B cell (primary cell): ENCODE measurements at regions not wholly inside any gene's neighbourhood (a gene's known extent, or its start where the extent isn't known, plus 50 kb on each side); places are given as distances from the start of the nearest gene placed in this dataset.

Experiments used
- ATAC-seq: fragments of 200-7000 bp; cut with Tn5 transposase; one replicate; pipeline ENCODE4 v1.10.0; 2021; ENCODE audit warnings: low read depth, mild to moderate bottlenecking, moderate number of reproducible peaks, moderate library complexity
- CTCF ChIA-PET: fragments of 350-600 bp; sonication (Branson Sonifier 250); formaldehyde crosslinking; loops from one replicate; lab custom pipeline; 2021; ENCODE audit warnings: antibody characterized with exemption, inconsistent platforms; lab: Charles Lee
- POLR2A ChIA-PET: fragments of 350-600 bp; sonication (Branson Sonifier 250); formaldehyde crosslinking; loops from one replicate; lab custom pipeline; 2021; ENCODE audit warnings: antibody characterized with exemption; lab: Charles Lee
- DNase-seq: peaks from one replicate; pipeline ENCODE4 v3.0.0; 2013
- H2AFZ ChIP-seq: 2 replicates; pipeline ENCODE4 v1.6.1; 2012; ENCODE audit warnings: mild to moderate bottlenecking, low read depth, low read length; ENCODE audit not compliant: insufficient read depth, poor library complexity, severe bottlenecking
- H3K27ac ChIP-seq, 2 donors: 1 replicate in 1 of 2; 2 replicates in 1 of 2; pipeline ENCODE4 v1.5.1; 2012 to 2013; ENCODE audit warnings: low read length in 2 of 2, mild to moderate bottlenecking in 2 of 2, moderate library complexity in 1 of 2
- H3K27me3 ChIP-seq, 4 experiments: fragments of 200-600 bp in 1 of 4; sonication (generic) in 1 of 4; replicated peaks in 1 of 4; 1 replicate in 2 of 4; 2 replicates in 2 of 4; pipeline versions ENCODE4 v1.6.1 to v1.7.0; 2013 to 2016; ENCODE audit warnings: low read length in 3 of 4, mild to moderate bottlenecking in 2 of 4, mixed read lengths in 1 of 4, moderate library complexity in 1 of 4; ENCODE audit not compliant: insufficient read depth in 4 of 4, control insufficient read depth in 3 of 4; ENCODE audit errors: control extremely low read depth in 1 of 4
- H3K36me3 ChIP-seq, 2 experiments: replicated peaks in 1 of 2; 1 replicate in 1 of 2; 2 replicates in 1 of 2; pipeline versions ENCODE4 v1.6.1 to v1.7.1; 2013; ENCODE audit warnings: low read length in 1 of 2; ENCODE audit not compliant: insufficient read depth in 2 of 2, control insufficient read depth in 1 of 2; ENCODE audit errors: control extremely low read depth in 1 of 2, extremely low read depth in 1 of 2
- H3K4me1 ChIP-seq, 2 donors: fragments of 200-600 bp in 1 of 2; sonication (generic) in 1 of 2; 1 replicate in 1 of 2; 2 replicates in 1 of 2; pipeline versions ENCODE4 v1.5.1 to v1.6.1; 2013 to 2017; ENCODE audit warnings: low read length in 2 of 2; ENCODE audit not compliant: control insufficient read depth in 2 of 2, insufficient read depth in 2 of 2
- H3K4me2 ChIP-seq: replicated peaks from 2 replicates; pipeline ENCODE3; 2012; ENCODE audit warnings: mild to moderate bottlenecking, low read depth, low read length; ENCODE audit not compliant: poor library complexity, severe bottlenecking
- H3K4me3 ChIP-seq, 5 experiments: fragments of 200-600 bp in 1 of 5; sonication (generic) in 1 of 5; 1 replicate in 3 of 5; 2 replicates in 2 of 5; pipeline versions ENCODE4 v1.5.1 to v1.7.0; 2011 to 2016; ENCODE audit warnings: low read length in 4 of 5, mild to moderate bottlenecking in 4 of 5, low read depth in 2 of 5, control low read depth in 1 of 5, moderate library complexity in 1 of 5; ENCODE audit not compliant: insufficient read depth in 1 of 5; ENCODE audit errors: control extremely low read depth in 1 of 5, extremely low read depth in 1 of 5
- H3K79me2 ChIP-seq: fragments of 200-600 bp; sonication (generic); one replicate; pipeline ENCODE4 v1.6.0; 2016; ENCODE audit warnings: low read length; ENCODE audit not compliant: control insufficient read depth, insufficient read depth
- H3K9ac ChIP-seq: fragments of 200-600 bp; sonication (generic); 2 replicates; pipeline ENCODE4 v1.6.1; 2017; ENCODE audit warnings: mild to moderate bottlenecking, low read length, moderate library complexity
- H3K9me3 ChIP-seq, 3 donors: one replicate each; pipeline versions ENCODE4 v1.6.1 to v1.7.1; 2013; ENCODE audit warnings: low read length in 2 of 3; ENCODE audit not compliant: control insufficient read depth in 2 of 3, insufficient read depth in 1 of 3; ENCODE audit errors: control extremely low read depth in 1 of 3
- H4K20me1 ChIP-seq: 2 replicates; pipeline ENCODE4 v1.6.0; 2012; ENCODE audit warnings: mild to moderate bottlenecking, low read length; ENCODE audit not compliant: insufficient read depth, control insufficient read depth, poor library complexity, severe bottlenecking
- H3K27ac Mint-ChIP-seq: one replicate; pipeline ENCODE4 v1.8.0; 2021; ENCODE audit warnings: mixed read lengths
- H3K27me3 Mint-ChIP-seq: one replicate; pipeline ENCODE4 v1.8.0; 2021; ENCODE audit warnings: mixed read lengths
- H3K4me1 Mint-ChIP-seq: one replicate; pipeline ENCODE4 v1.8.0; 2021; ENCODE audit warnings: mixed read lengths
- H3K4me3 Mint-ChIP-seq: one replicate; pipeline ENCODE4 v1.8.0; 2021; ENCODE audit warnings: mixed read lengths
- H3K9me3 Mint-ChIP-seq: one replicate; pipeline ENCODE4 v1.8.0; 2022; ENCODE audit warnings: mixed read lengths; ENCODE audit not compliant: insufficient read depth
- CTCF ChIP-seq: fragments of 200-600 bp; IDR thresholded peaks from one replicate; pipeline ENCODE4 v1.8.0; 2022; ENCODE audit warnings: antibody characterized with exemption, mild to moderate bottlenecking
- EZH2 ChIP-seq: IDR thresholded peaks from 2 replicates; pipeline ENCODE4 v1.6.1; 2012; ENCODE audit warnings: borderline replicate concordance, low read depth, mild to moderate bottlenecking, moderate library complexity, low read length; ENCODE audit not compliant: insufficient read depth, poor library complexity, severe bottlenecking
- WGBS: methylation state at CpG from one replicate; pipeline ENCODE4 v1.1.5; 2013; ENCODE audit warnings: missing lambda C conversion rate; ENCODE audit not compliant: insufficient coverage; 5-methylcytosine and 5-hydroxymethylcytosine counted together
- intact Hi-C: fragments of 100-400 bp; cut with micrococcal nuclease; formaldehyde crosslinking; loops from one replicate; pipeline ENCODE4 v1.10.0; 2022

- no peak for DNase-seq
- intact Hi-C loops, result no loop called here
- Histone ChIP-seq H3K27ac (no peak overlapping the region), H3K36me3 (no peaks in the 10 kb centered on the region), H3K4me1 (no peaks in the 10 kb centered on the region), H3K27me3 (peaks cover 0 to 8% (median 0%) of the 10 kb centered on the region in 4 experiments), H3K4me2 (no peak overlapping the region), H3K79me2 (no peaks in the 10 kb centered on the region), H4K20me1 (no peaks in the 10 kb centered on the region), H3K9me3 (peaks cover 0 to 4% (median 4%) of the 10 kb centered on the region in 3 donors), H3K4me3 (no peak overlapping the region), H2AFZ (no peak overlapping the region), H3K9ac (no peak overlapping the region)
- peaks cover 3% of the 10 kb centered on the region for H3K9me3 Mint-ChIP-seq
- H3K4me1 Mint-ChIP-seq, result no peaks in the 10 kb centered on the region
- TF ChIP-seq EZH2 (no peak), CTCF (no peak)
- ATAC-seq, result no peak
- ChIA-PET CTCF (no interaction called here), POLR2A (no interaction called here)
- peaks cover 27% of the 10 kb centered on the region for H3K27me3 Mint-ChIP-seq
- no peak overlapping the region for H3K27ac Mint-ChIP-seq
- 71% methylated on average over 1 of the region's 2 CpGs for WGBS
- H3K4me3 Mint-ChIP-seq, result no peak overlapping the region
Observed at GRCh38 chr6:129965096-129965495, 53.3 kb upstream of the L3MBTL3 start.

GRCh38 chr6:129959358-129959930 lies 58.9 kb upstream of the L3MBTL3 start:
- H3K4me1 ChIP-seq, result no peaks in the 10 kb centered on the region
- H3K27ac ChIP-seq, result no peak overlapping the region
- H3K79me2 ChIP-seq, result no peaks in the 10 kb centered on the region
- H3K9me3 Mint-ChIP-seq, result peaks cover 3% of the 10 kb centered on the region
- no peak overlapping the region for H3K4me3 ChIP-seq
- no peak overlapping the region for H3K9ac ChIP-seq
- DNase-seq, result no peak
- H3K4me1 Mint-ChIP-seq, result no peaks in the 10 kb centered on the region
- H4K20me1 ChIP-seq, result no peaks in the 10 kb centered on the region
- H3K27me3 Mint-ChIP-seq, result peaks cover 11% of the 10 kb centered on the region
- H3K4me2 ChIP-seq, result no peak overlapping the region
- peaks cover 0 to 13% (median 2%) of the 10 kb centered on the region in 3 donors for H3K9me3 ChIP-seq
- POLR2A ChIA-PET, result no interaction called here
- no peak overlapping the region for H3K27ac Mint-ChIP-seq
- peaks cover 0 to 2% (median 0%) of the 10 kb centered on the region in 4 experiments for H3K27me3 ChIP-seq
- no peak overlapping the region for H2AFZ ChIP-seq
- H3K4me3 Mint-ChIP-seq, result no peak overlapping the region
- ATAC-seq, result no peak
- intact Hi-C loops, result no loop called here
- TF ChIP-seq EZH2 (no peak), CTCF (no peak)
- CTCF ChIA-PET, result interaction anchor here (0.8 kb wide), 1 partner anchor 362 kb away, joined by 3 read pairs; no protein-coding TSS in a partner anchor
- 97% methylated on average over 13 of the region's 16 CpGs for WGBS
- no peaks in the 10 kb centered on the region for H3K36me3 ChIP-seq
